GM19025 (cell line): ENCODE measurements at regions not wholly inside any gene's neighbourhood (a gene's known extent, or its start where the extent isn't known, plus 50 kb on each side); places are given as distances from the start of the nearest gene placed in this dataset.
"Not testable (repeated sequence)": the region's sequence is repeated elsewhere in the genome, so short reads cannot be mapped to it uniquely, and the experiment has no call there.

Source experiments
- ATAC-seq: cut with Tn5 transposase; IDR thresholded peaks from one replicate; pipeline ENCODE4 v1.9.1; 2021; ENCODE audit warnings: mild to moderate bottlenecking, low read depth, moderate library complexity; ENCODE audit not compliant: unreplicated experiment

GRCh38 chr3:159872374-159873109 is 116.1 kb upstream of the IL12A start:
- ATAC-seq: no peak

GRCh38 chr3:159875116-159875515 is 113.5 kb upstream of the IL12A start:
- ATAC-seq: no peak

GRCh38 chr3:159877924-159878323 is 110.7 kb upstream of the IL12A start:
- ATAC-seq: no peak

- ATAC-seq: no peak
Measured at GRCh38 chr3:159879146-159879545, 109.5 kb upstream of the IL12A start.

DNA sequence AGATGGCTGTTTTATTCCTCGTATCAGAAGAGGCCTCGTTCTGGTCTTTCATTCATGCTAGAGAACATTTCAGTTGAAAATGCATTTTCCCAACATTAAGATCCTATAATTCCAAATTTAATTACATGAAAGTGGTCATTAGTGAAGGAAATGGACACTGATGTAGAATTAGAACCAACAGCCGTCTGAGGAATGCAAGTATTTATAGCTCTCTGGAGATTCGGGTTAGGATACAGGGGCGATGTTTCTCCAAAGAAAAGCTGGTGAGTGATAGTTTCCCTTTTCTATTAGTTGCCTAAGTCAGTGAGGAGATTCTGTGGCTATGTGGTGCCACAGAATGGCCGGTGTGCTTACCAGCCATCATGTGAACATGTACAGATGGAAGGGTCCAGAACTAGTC is 109.0 kb upstream of the IL12A start:
- no peak for ATAC-seq

- ATAC-seq: no peak
Measured at GRCh38 chr3:159881208-159881607, 107.4 kb upstream of the IL12A start.

- ATAC-seq: no peak
Measured at GRCh38 chr3:159881828-159882309, 106.8 kb upstream of the IL12A start.

- ATAC-seq: no peak
Measured at GRCh38 chr3:159882367-159882766, 106.3 kb upstream of the IL12A start.

GRCh38 chr3:159882790-159883779 is 105.5 kb upstream of the IL12A start:
- no peak for ATAC-seq

- ATAC-seq: no peak
Measured at GRCh38 chr3:159884661-159885402, 103.8 kb upstream of the IL12A start.

- ATAC-seq: no peak
Measured at GRCh38 chr3:159886050-159886449, 102.6 kb upstream of the IL12A start.

DNA sequence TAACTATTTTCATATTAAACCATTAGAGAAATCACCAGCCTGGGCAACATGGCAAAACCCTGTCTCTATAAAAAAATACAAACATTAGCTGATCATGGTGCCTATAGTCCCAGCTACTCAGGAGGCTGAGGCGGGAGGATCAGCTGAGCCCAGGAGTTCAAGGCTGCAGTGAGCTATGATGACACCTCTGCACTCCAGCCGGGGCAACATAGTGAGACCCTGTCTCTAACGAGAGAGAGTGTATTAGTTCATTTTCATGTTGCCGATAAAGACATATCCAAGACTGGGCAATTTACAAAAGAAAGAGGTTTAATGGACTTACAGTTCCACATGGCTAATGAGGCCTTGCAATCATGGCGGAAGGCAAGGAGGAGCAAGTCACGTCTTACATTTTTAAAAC is 102.1 kb upstream of the IL12A start:
- ATAC-seq: not testable (repeated sequence)

- ATAC-seq: no peak
Measured at GRCh38 chr3:159887168-159887567, 101.5 kb upstream of the IL12A start.

GRCh38 chr3:159887911-159888310 is 100.7 kb upstream of the IL12A start:
- ATAC-seq: no peak

- no peak for ATAC-seq
Measured at GRCh38 chr3:159892171-159892795, 96.4 kb upstream of the IL12A start.

- ATAC-seq: no peak
Measured at GRCh38 chr3:159892801-159893200, 95.8 kb upstream of the IL12A start.

DNA sequence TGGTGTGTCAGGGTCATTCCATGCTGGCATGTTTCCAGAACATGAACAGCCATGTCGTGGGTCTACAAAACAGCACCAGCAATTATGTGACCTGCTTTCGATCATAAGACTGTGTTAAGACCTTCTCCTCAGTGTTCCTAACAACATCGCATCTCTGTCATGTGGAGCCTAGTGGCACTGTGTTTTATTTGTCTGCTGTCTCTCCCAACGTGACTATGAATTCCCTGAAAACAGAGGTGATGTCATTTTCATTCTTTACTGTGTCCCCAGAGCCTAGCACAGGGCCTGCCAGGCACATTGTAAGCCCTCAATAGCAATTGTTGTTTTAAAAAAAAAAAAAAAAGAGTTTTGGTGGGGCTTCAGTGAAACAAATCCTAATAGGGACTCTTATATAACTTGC is 94.2 kb upstream of the IL12A start:
- ATAC-seq: no peak

GRCh38 chr3:159895430-159895829 is 93.2 kb upstream of the IL12A start:
- no peak for ATAC-seq

- ATAC-seq: no peak
Measured at GRCh38 chr3:159896543-159896942, 92.1 kb upstream of the IL12A start.

DNA sequence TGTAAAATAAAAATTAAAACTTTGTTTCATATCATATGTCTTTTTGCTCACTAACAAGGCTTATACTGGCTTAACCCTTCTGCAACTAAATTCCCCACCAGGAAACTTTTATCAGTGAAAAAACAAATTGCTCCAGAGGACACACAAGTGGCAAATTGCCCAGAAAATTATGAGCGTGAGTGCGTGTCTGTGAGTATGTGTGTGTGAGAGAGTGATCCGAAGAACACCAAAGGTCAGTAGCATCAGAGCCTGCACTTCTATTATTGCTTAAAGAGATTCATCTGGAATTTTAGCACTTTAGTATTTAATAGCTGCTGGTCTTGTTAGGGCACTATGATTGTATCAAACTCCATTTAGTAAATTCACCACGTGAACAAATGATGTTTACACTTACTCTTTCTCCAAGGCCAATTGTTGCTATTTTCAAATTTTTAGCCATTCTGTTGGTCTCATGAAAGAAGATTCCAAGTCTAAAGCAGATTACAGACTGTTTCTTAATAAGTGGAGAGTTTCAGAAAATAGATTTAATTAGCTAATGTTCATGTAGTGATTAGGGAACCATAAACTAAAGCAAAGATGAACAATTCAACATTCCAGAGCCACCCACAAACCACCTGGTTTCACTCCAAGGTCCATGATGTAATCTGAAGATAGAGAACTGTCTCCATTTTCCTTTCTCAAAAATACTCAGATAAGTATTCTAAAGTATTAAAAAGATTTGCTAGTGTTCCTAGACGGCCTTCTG is 91.1 kb upstream of the IL12A start:
- no peak for ATAC-seq
